Fibroblast of lung (primary cell): ENCODE measurements at regions not wholly inside any gene's neighbourhood (a gene's known extent, or its start where the extent isn't known, plus 50 kb on each side); places are given as distances from the start of the nearest gene placed in this dataset.

ENCODE experiments used
- DNase-seq, 2 donors: peaks; one replicate each; pipeline versions ENCODE4 v3.0.0 to v3.0.0-alpha.2; 2010; ENCODE audit warnings: low read depth in 2 of 2
- H2AFZ ChIP-seq: 2 replicates; pipeline ENCODE4 v1.5.1; 2012; ENCODE audit warnings: low read length, control low read depth, inconsistent platforms
- H3K27ac ChIP-seq: 2 replicates; pipeline ENCODE4 v1.5.1; 2011; ENCODE audit warnings: low read length, control low read depth; ENCODE audit not compliant: insufficient read depth
- H3K27me3 ChIP-seq: 2 replicates; pipeline ENCODE4 v1.5.1; 2011; ENCODE audit warnings: mild to moderate bottlenecking, low read length; ENCODE audit not compliant: control insufficient read depth, insufficient read depth
- H3K36me3 ChIP-seq: 2 replicates; pipeline ENCODE4 v1.5.1; 2011; ENCODE audit warnings: low read length; ENCODE audit not compliant: control insufficient read depth, insufficient read depth
- H3K4me1 ChIP-seq: 2 replicates; pipeline ENCODE4 v1.5.1; 2011; ENCODE audit warnings: low read length; ENCODE audit not compliant: control insufficient read depth, insufficient read depth; ENCODE audit errors: extremely low read depth
- H3K4me2 ChIP-seq: 2 replicates; pipeline ENCODE4 v1.5.1; 2011; ENCODE audit warnings: low read length, control low read depth; ENCODE audit not compliant: insufficient read depth; ENCODE audit errors: extremely low read depth
- H3K4me3 ChIP-seq, 4 experiments: fragments of 200-600 bp in 1 of 4; sonication (generic) in 1 of 4; replicated peaks in 1 of 4; 2 replicates each; pipeline ENCODE4 v1.5.1; 2011 to 2016; ENCODE audit warnings: low read length in 4 of 4, low read depth in 3 of 4, mild to moderate bottlenecking in 3 of 4, control low read depth in 2 of 4, inconsistent platforms in 1 of 4, mixed read lengths in 1 of 4; ENCODE audit not compliant: insufficient read depth in 1 of 4; ENCODE audit errors: control extremely low read depth in 1 of 4
- H3K79me2 ChIP-seq: 2 replicates; pipeline ENCODE4 v1.5.1; 2012; ENCODE audit warnings: mild to moderate bottlenecking, low read length, inconsistent platforms; ENCODE audit not compliant: control insufficient read depth, insufficient read depth
- H3K9ac ChIP-seq: 2 replicates; pipeline ENCODE4 v1.5.1; 2011; ENCODE audit warnings: mild to moderate bottlenecking, low read length, control low read depth; ENCODE audit not compliant: insufficient read depth
- H3K9me3 ChIP-seq: 2 replicates; pipeline ENCODE4 v1.5.1; 2012; ENCODE audit warnings: low read depth, low read length; ENCODE audit not compliant: control insufficient read depth, insufficient read depth
- H4K20me1 ChIP-seq: 2 replicates; pipeline ENCODE4 v1.5.1; 2011; ENCODE audit warnings: low read length; ENCODE audit not compliant: control insufficient read depth, insufficient read depth; ENCODE audit errors: extremely low read depth
- CTCF ChIP-seq, 2 donors: IDR thresholded peaks in 1 of 2; conservative IDR thresholded peaks in 1 of 2; 1 replicate in 1 of 2; 2 replicates in 1 of 2; pipeline ENCODE4 v1.5.1; 2011 to 2012; ENCODE audit warnings: low read length in 2 of 2, control low read depth in 1 of 2, inconsistent platforms in 1 of 2, low read depth in 1 of 2, mild to moderate bottlenecking in 1 of 2
- EZH2 ChIP-seq: IDR thresholded peaks from 2 replicates; pipeline ENCODE4 v1.5.1; 2012; ENCODE audit warnings: low read length, control low read depth, mild to moderate bottlenecking; ENCODE audit errors: missing control alignments

GRCh38 chr7:96927131-96927530 lies 78.2 kb upstream of the DLX6 start:
- Histone ChIP-seq H3K4me1 (no peaks in the 10 kb centered on the region), H3K36me3 (no peaks in the 10 kb centered on the region), H2AFZ (no peak overlapping the region)

GRCh38 chr7:96928965-96929364 lies 76.4 kb upstream of the DLX6 start:
- no peaks in the 10 kb centered on the region for H3K79me2 ChIP-seq
- no peaks in the 10 kb centered on the region for H3K36me3 ChIP-seq
- H3K27me3 ChIP-seq, result no peaks in the 10 kb centered on the region
- no peak overlapping the region for H3K27ac ChIP-seq
- TF ChIP-seq CTCF (conservative IDR thresholded peaks at IDR 0.05 in 1 of 2, IDR thresholded peaks at IDR 0.05 in 1 of 2; ENCODE audit: low read depth in 1 of 2, low read length in 2 of 2) (no peak), EZH2 (no peak)
- H4K20me1 ChIP-seq, result no peaks in the 10 kb centered on the region
- no peaks in the 10 kb centered on the region for H3K9me3 ChIP-seq
- no peak overlapping the region for H3K9ac ChIP-seq
- no peak overlapping the region for H3K4me2 ChIP-seq
- DNase-seq, result no peak
- no peak overlapping the region for H2AFZ ChIP-seq
- no peaks in the 10 kb centered on the region for H3K4me1 ChIP-seq
- H3K4me3 ChIP-seq, result no peak overlapping the region

More at GRCh38 chr7:96927131-96927530, 78.2 kb upstream of the DLX6 start:
- Histone ChIP-seq H3K9me3 (no peaks in the 10 kb centered on the region), H3K4me3 (no peak overlapping the region), H3K4me2 (no peak overlapping the region), H3K27me3 (no peaks in the 10 kb centered on the region), H3K79me2 (no peaks in the 10 kb centered on the region), H4K20me1 (no peaks in the 10 kb centered on the region), H3K9ac (no peak overlapping the region), H3K27ac (no peak overlapping the region)
- TF ChIP-seq CTCF (conservative IDR thresholded peaks at IDR 0.05 in 1 of 2, IDR thresholded peaks at IDR 0.05 in 1 of 2; ENCODE audit: low read depth in 1 of 2, low read length in 2 of 2) (no peak), EZH2 (no peak)
- DNase-seq, result no peak

GRCh38 chr7:96931891-96932290 lies 73.5 kb upstream of the DLX6 start:
- no peak overlapping the region for H3K9ac ChIP-seq
- H3K27me3 ChIP-seq, result no peaks in the 10 kb centered on the region
- TF ChIP-seq CTCF (conservative IDR thresholded peaks at IDR 0.05 in 1 of 2, IDR thresholded peaks at IDR 0.05 in 1 of 2; ENCODE audit: low read depth in 1 of 2, low read length in 2 of 2), result no peak
- TF ChIP-seq EZH2, result no peak
- no peak overlapping the region for H3K27ac ChIP-seq
- no peak overlapping the region for H3K4me3 ChIP-seq
- no peak overlapping the region for H2AFZ ChIP-seq
- no peaks in the 10 kb centered on the region for H3K36me3 ChIP-seq
- H4K20me1 ChIP-seq, result no peaks in the 10 kb centered on the region
- no peaks in the 10 kb centered on the region for H3K9me3 ChIP-seq
- H3K4me1 ChIP-seq, result no peaks in the 10 kb centered on the region
- DNase-seq, result no peak
- H3K4me2 ChIP-seq, result no peak overlapping the region
- no peaks in the 10 kb centered on the region for H3K79me2 ChIP-seq
